GM19324 (cell line): ENCODE measurements at regions not wholly inside any gene's neighbourhood (a gene's known extent, or its start where the extent isn't known, plus 50 kb on each side); places are given as distances from the start of the nearest gene placed in this dataset.
A peak's percentile ranks its signal among the peaks of the same experiment; 100 is the strongest.

Source experiments
- ATAC-seq: cut with Tn5 transposase; IDR thresholded peaks from one replicate; pipeline ENCODE4 v1.9.1; 2021; ENCODE audit warnings: mild to moderate bottlenecking, moderate library complexity; ENCODE audit not compliant: unreplicated experiment, low FRiP score

DNA sequence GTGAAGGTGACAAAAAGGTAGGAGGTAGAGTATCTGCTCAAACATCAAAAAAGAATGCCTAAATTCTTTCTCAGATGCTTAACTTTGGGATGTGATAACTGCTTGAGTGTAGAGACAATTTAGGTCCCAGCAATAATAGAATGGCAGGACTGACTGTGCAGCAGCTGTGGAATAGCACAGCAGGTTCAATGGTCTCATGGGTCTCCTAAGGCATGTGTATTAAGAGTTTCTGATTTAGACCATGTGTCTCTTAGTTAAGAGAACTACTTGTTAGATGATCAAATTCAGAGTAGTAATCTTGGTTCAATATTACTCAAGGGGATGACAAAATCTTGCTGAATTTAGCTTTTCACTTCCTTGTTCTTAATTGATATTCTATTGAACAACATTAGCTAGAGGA, 72.0 kb downstream of the ALX1 start:
- no peak for ATAC-seq

DNA sequence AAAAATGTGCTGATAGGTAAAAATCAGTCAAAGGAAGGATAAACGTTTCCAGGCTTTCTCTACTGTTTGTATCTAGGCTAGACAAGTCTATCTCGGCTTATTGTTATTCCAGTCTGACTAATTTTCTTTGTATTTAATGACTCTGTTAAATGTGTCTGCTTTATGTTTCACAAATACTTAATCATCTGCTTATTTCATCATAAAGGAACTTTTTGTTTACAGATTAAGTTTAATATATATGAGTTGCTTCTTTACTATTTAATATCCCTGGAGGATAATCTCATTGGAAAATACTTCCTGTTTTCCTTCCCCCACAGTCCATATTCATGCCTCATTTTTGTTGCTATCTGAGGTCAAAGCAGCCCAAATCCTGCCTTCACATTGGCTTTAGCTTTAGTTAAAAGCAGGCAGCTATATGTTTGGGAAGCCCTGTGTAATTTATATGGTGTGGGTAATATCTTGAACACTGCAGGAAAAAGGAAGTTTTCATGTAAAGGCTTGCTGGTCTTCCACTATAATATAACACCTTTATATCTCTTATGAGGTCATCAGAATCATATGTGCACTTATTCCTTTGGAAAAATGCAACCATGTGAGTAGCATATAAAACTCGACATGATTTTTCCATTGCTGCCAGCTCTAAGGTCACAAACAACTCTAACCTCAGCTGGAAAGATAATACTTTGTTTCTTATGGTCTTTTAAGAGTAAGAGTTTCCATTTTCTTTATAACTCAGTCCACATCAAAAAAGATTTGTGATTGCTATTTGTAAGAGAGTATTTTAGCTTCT, 76.8 kb downstream of the ALX1 start:
- no peak for ATAC-seq

DNA sequence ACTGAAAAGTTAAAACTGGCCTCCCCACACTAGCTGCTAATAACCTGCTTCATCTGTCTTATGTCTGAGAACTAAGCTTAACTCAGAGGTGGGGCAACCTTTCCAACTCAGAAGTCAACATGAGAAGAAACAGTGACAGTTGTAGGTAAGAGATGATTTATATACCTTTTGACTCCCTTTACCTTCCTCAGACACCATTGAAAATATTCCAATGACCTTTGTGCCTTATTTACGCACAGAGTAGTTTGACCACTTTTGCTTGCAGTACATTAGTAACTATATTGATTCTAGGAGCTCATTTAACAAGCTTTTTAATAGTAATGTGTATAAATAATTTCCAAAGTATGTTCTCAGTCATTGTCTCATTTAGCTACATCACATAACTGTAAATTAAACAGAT, 77.6 kb downstream of the ALX1 start:
- no peak for ATAC-seq

DNA sequence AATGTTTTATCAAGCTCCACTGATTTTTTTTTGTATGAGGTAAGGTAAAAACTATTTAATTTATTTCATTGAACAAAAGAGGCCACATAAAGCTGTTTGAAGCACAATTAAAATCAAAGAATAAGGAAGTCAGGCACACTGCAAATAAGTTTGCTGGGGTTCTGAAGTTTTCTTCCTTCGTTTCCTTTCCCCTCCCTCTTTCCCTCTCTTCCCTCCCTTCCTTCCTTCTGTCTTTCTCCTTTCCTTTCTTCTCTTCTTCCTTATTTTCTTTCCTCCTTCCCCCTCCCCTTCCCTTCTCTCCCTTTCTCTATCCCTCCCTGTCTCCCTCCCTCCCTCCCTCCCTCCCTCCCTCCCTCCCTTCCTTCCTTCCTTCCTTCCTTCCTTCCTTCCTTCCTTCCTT, 78.7 kb downstream of the ALX1 start:
- ATAC-seq: no peak

DNA sequence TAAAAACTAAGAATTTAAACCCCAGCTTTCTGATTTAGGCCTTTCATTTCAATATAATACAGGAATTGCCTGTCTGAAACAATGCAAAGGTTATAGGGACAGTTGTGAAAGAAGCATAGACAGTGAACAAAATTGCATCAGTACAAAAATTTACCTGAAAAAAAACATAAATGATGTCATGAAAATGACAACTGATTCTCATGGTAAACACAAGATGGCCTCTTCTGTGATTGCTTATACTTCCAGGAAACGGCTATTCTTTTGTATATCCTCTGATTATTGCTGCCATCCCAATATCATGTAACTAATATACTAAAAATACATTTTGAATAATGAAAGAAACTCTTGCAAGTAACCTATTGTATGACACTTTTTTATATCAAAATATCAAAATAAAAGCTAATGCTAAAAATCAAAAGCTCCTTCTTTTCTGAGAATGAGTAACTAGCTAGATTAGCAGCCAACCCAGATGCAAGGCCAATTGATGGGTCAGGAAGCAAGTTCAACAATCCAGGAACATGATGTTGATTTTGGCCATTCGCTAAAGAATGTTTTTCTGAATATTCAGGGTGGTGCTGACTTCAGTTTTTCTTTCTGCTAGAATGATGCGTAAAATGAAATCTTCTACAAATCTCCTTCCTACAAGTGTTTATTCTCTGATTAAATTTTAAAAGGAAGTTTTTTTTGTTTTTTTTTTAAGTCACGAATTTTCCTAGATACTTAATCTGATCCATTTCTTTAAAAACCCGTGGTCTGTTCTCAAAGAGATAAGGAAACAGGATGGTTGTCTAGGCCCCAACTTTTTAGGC, 83.6 kb downstream of the ALX1 start:
- ATAC-seq: no peak

DNA sequence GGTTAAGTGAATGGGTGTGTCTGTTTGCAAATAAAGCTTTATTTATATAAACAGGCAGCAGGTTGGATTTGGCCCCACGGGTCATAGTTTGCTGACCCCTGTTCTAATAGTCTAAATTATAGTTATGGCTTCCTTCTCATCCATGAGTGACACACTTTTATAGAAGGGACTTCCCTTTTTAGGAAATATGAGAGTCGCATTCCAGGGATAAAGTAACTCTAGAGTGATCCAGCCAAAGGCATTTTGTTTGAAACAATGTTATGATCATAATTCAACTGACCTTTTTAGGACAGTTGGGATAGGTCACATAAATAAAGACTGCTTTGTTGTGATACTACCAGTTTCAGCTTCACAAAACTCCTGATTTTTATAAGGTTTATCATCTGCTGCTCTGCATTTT, 87.9 kb downstream of the ALX1 start:
- ATAC-seq: no peak

DNA sequence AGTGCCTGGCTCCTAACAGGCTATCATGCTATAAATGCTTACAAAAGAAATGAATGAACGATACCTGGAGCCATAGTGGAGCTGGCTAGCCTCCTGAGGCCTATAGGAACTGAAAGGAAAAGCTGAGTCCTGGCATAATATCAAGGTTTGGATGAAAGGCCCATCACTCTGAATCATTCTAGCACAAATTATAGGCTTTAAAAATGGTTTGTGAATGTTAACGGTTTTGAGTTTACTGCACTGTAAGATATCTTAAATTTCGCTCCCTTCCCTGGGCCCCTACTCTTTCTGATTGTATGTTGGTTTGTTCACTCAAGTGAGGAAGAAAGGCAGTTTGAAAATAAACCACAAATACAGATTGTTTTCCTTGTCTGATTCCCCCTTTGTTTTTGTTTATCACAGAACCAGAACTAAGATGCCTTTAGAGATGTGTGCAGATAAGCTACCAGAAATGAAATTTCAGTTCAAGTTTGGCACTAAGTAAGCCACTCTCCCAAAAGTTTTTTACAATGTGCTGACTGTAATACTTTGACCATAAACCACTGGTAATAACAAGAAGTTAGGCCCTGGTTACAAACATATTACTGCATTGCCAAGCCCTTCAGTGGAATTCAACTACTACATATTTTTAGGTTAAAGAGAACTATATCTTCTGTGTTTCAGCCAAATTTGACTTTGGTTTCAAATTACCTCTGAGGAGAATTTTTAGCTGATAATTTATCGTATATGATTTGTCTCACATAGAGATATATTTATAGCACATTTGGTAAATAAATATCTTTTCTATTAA, 89.5 kb downstream of the ALX1 start:
- ATAC-seq: no peak

DNA sequence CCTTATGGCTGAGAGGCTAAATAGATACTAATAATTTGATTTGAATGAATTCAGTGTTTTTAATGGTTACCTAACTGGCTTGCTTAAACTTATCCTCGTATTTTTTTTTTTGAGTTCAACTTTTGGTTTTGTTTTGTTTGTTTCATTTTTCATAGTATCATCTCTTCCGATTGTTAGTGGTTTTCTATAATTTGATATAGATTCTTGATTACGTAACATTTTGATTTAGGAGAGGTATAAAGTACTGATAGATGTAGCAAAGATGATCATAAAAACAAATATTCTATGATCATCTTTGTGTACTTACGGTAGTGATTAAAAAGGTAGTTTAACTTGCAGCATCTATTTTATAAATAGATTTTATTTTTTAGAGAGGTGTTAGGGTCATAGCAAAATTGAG, 93.0 kb downstream of the ALX1 start:
- ATAC-seq: no peak

DNA sequence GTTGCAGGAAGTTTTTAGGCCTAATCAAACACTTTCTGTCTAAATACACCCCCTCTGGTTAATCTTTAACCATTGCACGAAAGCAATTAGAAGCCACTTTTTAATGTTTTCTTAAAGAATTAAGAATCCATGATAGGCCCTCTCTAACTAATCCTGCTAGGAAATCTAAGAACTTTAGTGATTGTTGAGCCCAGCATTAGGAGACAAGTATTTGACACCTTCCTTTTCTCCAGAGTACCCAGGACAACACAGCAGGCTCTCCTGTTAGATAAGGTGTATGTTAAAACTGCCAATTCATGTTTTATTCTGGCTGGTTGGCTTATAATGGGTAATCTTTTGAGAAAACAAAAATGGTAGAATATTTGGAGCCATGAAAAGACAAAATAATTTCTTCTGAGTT, 95.0 kb downstream of the ALX1 start:
- no peak for ATAC-seq

DNA sequence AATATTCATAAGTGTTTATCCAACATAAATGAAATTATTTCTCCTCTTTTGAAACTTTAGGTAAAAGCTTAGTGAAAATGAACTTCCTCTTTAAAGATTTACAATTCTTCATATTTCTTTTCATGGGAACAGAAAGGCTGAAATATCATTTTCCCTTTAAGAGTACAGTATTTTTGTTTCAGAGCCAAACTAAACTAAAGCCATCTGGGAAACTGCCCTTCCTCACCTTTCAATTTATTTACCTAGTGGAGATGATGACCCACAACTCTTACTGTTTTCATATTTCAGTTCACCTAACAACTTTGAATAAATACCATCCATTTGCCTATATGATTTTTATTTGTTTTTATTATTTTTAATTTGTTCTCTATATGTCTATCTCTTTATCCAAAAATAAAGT, 105.4 kb downstream of the ALX1 start:
- no peak for ATAC-seq

DNA sequence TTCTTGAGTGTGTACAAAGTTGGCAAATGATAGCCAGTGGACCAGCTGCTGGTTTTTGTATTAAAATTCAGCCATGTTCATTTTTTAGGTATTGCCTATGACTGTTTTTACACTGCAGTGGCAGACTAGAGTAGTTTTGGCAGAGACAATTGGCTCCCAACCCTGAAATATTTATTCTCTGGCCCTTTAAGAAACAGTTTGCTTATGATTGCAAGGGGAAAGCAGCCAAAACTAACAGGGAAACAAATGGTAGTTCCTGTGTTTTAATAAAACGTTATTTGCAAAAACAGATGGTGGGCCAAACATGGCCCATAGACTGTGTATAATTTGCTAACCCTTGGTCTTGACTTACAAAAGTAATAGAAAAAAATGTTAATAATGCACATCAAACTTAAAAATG, 110.2 kb downstream of the ALX1 start:
- no peak for ATAC-seq

DNA sequence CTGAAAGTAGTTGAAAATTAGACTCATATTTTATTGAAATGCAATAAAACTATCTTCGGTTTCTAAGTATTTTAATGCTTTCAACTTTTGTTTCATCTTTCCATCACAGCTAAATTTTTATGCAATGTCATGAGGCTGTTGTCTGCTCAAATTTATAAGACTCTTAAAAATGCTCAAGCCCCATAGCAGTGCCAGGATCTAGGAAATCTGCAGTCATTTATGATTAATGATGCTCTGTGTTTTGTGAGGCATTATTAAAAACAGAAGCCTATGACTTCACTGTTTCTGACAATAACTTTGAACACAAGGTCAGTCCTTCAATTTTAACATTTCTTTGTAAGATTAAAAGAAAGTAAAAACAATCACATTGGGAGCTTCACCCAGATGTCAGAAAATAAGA, 112.5 kb downstream of the ALX1 start:
- ATAC-seq: no peak

DNA sequence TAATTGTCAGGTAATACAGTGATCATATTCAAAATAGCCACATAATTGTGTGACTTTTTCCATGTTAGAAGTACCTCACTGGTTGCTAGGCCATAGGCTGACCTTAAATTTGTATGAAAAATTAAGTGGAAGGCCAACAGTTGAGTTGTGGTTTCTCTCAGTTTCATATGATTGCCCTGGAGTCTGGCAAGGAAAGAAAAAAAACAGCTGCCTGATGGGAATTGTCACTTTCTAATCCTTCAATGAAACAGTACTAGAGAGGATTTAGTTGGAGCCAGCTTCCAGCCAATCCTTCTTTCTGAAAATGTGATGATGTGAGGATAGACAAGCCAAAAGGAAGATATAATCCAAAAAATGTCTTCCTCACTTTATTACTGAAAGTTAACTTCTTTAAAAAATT, 113.6 kb downstream of the ALX1 start:
- no peak for ATAC-seq

DNA sequence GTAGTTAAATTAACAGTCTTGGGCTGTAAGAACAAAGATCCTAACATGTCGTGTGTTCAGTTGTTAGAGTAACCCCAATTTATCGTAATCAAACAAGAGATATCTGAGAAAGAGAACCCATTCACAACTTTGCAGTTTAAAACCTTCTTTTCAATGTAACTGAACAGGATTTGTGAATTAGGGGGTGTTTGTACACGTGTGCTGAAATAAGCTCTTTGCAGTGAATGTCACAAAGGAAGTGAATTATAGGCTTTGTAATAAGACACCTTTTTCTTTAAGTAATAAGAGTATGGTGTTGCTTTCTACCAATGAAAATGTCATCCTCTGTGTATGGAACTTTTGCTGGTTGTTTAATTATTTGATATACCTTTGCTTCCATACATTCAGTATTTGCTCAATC, 114.0 kb downstream of the ALX1 start:
- ATAC-seq: no peak

DNA sequence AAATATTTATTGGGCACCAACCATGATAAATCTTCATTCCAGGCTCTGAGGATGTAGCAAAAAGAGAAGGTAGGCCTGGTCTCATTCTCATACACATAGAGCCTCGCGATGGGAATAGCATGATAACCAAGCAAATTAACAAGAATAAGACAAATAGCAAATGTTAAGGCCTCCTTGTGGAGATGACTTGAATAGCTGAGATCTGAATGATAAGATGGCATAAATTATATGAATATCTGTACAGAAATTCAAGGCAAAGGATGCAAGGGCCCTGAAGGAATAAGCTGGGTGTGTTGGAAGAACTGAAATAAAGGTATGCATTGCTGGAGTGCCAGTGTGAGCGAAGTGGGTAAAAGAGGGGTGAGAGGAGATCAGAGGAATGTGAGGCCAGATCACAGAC, 114.8 kb downstream of the ALX1 start:
- ATAC-seq: no peak

DNA sequence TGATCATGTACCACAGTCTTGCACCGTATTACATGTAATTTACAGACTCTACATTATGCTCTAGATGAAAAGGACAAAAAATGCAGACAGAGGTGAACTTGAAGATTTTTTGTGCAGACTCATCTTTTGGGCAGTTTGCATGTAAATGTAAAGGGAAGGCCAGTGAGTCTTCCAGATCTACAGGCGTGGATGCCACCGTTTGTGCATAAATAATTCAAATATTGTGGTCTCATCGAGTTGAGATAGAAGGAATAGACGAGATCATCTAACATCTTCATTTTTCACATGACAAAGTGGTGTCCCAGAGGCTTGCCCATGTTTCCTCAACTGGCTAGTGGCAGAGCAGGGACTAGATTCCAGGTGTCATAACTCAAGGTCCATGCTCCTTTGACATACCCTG, 125.2 kb downstream of the ALX1 start:
- no peak for ATAC-seq

DNA sequence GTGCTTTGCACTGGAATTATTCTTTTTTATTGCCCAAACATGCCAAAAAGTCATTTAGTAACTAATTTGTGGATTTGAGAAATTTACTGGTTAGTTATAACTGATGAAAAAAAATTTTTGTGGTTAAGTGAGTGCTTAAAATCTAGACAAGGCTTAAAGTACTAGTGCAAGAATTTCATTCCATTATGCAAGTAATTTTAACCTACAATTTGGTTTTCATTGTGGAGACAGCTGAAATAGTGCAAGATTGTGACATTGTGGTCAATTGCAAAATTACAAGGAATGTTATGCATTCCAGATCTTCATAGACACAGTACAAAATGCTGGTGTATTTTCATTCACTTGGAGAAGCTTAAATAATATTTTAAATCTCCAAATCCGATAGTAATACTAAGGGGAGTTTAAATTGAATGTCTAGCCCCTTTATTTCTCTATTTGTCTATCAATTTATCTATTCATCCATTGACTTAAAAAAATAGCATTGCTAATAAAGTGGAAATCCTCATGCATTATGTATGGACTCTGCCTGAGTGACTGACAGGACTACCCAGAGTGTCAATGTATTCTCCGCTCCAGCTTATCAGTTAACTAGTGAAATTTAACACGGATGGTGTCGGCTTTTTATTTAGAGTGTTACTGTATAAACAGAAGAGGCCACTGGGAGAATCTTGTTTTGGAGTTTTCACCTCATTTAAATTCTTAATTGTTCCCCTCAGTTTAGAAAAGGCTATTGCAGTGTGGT, 125.9 kb downstream of the ALX1 start:
- ATAC-seq: no peak

DNA sequence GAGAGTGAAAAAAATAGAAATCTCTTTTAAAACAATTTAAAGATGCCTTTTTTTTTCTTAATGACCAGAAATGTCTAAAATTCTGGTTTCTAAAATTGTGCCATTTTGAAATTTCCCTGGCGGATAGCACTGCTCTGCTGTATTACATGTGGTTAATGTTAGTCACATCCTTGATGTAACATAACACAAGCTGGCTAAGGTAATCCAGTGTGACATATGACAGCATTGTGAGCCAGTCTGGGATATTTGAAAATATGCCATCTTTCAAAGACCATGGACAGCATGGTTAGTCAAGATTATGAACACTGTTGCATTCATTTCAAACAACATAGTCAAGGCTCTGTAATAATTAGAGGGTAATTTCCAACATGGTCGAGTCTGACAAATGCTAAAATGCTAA, 133.2 kb downstream of the ALX1 start:
- no peak for ATAC-seq

DNA sequence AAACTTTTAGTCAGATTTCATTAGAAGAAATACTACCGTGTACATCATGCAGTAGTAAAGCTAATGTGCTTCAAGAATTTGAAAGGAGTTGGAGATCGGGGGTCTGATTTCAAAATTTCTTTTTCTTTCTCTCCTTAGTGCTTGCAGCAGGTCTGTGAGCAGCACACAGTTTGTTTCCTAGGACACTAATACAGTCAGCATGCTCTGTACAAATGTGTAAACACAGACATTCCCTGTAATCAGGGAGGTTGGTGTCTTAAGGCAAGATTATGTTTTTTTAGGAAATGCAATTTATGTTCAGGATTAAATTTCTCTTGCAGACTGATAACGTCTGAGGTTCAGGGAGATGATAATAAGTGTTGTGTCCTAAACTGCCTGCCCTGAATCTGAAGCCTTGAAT, 142.7 kb downstream of the ALX1 start:
- no peak for ATAC-seq

DNA sequence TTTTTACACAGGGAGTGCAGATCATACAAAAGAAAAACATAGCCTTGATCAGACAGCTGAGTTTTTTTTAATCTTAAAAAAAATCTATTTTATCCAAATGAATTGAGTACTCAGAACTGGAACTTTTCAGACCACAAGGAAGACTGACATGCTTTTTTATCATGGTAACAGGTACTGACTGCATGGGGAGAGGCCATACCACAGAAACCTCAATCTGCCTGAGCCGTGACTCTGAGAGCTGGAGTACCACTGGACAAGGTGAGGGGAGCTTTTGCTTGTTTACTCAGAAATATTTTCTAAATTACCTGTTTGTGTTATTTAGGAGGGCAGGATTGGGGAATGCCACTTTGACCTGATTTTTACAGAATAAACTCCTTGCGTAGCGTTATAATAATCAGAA, 143.9 kb downstream of the ALX1 start:
- peak; percentile 56 for ATAC-seq
